Peyer's patch (tissue), 4 donors: ENCODE measurements at regions not wholly inside any gene's neighbourhood (a gene's known extent, or its start where the extent isn't known, plus 50 kb on each side); places are given as distances from the start of the nearest gene placed in this dataset.

Experiments
- POLR2A ChIP-seq, 2 donors: fragments of 450-650 bp; IDR thresholded peaks; one replicate each; pipeline ENCODE4 v1.5.1; 2017; ENCODE audit warnings: antibody characterized with exemption in 2 of 2, mild to moderate bottlenecking in 2 of 2, moderate library complexity in 2 of 2
- TF ChIP-seq, protein P1 (sequence below), 6 experiments: fragments of 450-650 bp in 4 of 6; fragments of 200-600 bp in 2 of 6; sonication (generic) in 1 of 6; IDR thresholded peaks; one replicate each; pipeline ENCODE4 v1.5.1; 2017 to 2019; ENCODE audit warnings: antibody characterized with exemption in 6 of 6, mild to moderate bottlenecking in 3 of 6, moderate library complexity in 1 of 6

DNA sequence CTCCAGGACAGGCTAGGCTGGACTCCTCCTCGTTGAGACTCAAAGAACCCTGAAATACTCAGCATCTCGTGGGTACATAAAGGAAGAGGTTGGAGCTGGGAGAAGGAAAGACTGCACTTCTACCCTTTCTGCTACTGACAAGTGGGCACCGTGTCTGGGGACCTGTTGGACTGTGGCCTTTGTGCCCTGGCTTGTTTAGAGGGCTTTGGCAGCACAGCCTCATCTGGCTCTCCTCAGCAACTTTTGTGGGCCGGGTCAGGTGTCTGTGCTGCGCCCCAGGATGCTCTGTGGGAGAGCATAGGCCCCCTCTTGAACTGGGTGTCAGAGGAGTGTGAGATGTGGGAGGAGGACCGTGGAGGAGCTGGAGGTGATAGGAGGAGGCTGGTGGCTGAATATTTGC, 142.4 kb downstream of the FCRL5 start:
- TF ChIP-seq, protein P1, sequence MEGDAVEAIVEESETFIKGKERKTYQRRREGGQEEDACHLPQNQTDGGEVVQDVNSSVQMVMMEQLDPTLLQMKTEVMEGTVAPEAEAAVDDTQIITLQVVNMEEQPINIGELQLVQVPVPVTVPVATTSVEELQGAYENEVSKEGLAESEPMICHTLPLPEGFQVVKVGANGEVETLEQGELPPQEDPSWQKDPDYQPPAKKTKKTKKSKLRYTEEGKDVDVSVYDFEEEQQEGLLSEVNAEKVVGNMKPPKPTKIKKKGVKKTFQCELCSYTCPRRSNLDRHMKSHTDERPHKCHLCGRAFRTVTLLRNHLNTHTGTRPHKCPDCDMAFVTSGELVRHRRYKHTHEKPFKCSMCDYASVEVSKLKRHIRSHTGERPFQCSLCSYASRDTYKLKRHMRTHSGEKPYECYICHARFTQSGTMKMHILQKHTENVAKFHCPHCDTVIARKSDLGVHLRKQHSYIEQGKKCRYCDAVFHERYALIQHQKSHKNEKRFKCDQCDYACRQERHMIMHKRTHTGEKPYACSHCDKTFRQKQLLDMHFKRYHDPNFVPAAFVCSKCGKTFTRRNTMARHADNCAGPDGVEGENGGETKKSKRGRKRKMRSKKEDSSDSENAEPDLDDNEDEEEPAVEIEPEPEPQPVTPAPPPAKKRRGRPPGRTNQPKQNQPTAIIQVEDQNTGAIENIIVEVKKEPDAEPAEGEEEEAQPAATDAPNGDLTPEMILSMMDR (IDR thresholded peaks at IDR 0.05): no peak
- TF ChIP-seq POLR2A (IDR thresholded peaks at IDR 0.05): no peak
